Psoas muscle (tissue), 7 donors: ENCODE measurements at regions not wholly inside any gene's neighbourhood (a gene's known extent, or its start where the extent isn't known, plus 50 kb on each side); places are given as distances from the start of the nearest gene placed in this dataset.

ENCODE experiments used
- ATAC-seq, 4 donors: fragments of 200-7000 bp; cut with Tn5 transposase; one replicate each; pipeline ENCODE4 v1.9.1; 2020; ENCODE audit warnings: moderate library complexity in 3 of 4, mild to moderate bottlenecking in 2 of 4
- DNase-seq, 2 donors: peaks; one replicate each; pipeline ENCODE4 v3.0.0-alpha.2; 2020
- H3K27ac ChIP-seq: fragments of 200-600 bp; one replicate; pipeline ENCODE4 v1.8.0; 2022
- H3K27me3 ChIP-seq, 3 donors: fragments of 200-600 bp in 1 of 3; one replicate each; pipeline versions ENCODE4 v1.6.1 to v1.8.0; 2013 to 2022; ENCODE audit warnings: low read length in 2 of 3, mild to moderate bottlenecking in 2 of 3, moderate library complexity in 1 of 3; ENCODE audit not compliant: insufficient read depth in 3 of 3
- H3K36me3 ChIP-seq, 2 donors: fragments of 200-600 bp in 1 of 2; one replicate each; pipeline versions ENCODE4 v1.6.1 to v1.8.0; 2013 to 2022; ENCODE audit warnings: low read depth in 1 of 2, mild to moderate bottlenecking in 1 of 2, moderate library complexity in 1 of 2; ENCODE audit not compliant: insufficient read depth in 1 of 2
- H3K4me1 ChIP-seq: fragments of 200-600 bp; one replicate; pipeline ENCODE4 v1.8.0; 2022
- H3K4me3 ChIP-seq: fragments of 200-600 bp; one replicate; pipeline ENCODE4 v1.8.0; 2022; ENCODE audit warnings: mild to moderate bottlenecking
- H3K9me3 ChIP-seq: fragments of 200-600 bp; one replicate; pipeline ENCODE4 v1.8.0; 2022
- WGBS, 3 donors: extraction: QIAGEN DNeasy Blood & Tissue Kit; methylation state at CpG; one replicate each; pipeline versions ENCODE4 v1.1.6 to v1.1.7; 2013; 5-methylcytosine and 5-hydroxymethylcytosine counted together
- intact Hi-C, 2 donors: fragments of 100-400 bp; cut with DNase I; formaldehyde crosslinking; loops; one replicate each; pipeline versions ENCODE4 v1.11.0 to v1.14.2; 2022
- TF ChIP-seq, protein P1 (sequence below): fragments of 200-600 bp; IDR thresholded peaks from one replicate; pipeline ENCODE4 v1.8.0; 2022; ENCODE audit warnings: antibody characterized with exemption
- donor health status: healthy with polysubstance abuse.
- donor health status: DM: no; HTN: no; CAD: no; lungs with moderate emphysema.
- donor health status: Bipolar disorder and iron deficiency.
- donor health status: healthy.
- donor health status: DM: yes; HTN: yes; CAD: no.
- donor health status: DM: no; HTN: no; CAD: no.
- donor health status: DM: yes; HTN: yes; CAD: no.

GRCh38 chr14:71383510-71383909 lies 476.3 kb downstream of the PCNX1 start:
- H3K27ac ChIP-seq, result no peak overlapping the region
- no peaks in the 10 kb centered on the region for H3K36me3 ChIP-seq
- no peaks in the 10 kb centered on the region for H3K27me3 ChIP-seq
- TF ChIP-seq, protein P1, sequence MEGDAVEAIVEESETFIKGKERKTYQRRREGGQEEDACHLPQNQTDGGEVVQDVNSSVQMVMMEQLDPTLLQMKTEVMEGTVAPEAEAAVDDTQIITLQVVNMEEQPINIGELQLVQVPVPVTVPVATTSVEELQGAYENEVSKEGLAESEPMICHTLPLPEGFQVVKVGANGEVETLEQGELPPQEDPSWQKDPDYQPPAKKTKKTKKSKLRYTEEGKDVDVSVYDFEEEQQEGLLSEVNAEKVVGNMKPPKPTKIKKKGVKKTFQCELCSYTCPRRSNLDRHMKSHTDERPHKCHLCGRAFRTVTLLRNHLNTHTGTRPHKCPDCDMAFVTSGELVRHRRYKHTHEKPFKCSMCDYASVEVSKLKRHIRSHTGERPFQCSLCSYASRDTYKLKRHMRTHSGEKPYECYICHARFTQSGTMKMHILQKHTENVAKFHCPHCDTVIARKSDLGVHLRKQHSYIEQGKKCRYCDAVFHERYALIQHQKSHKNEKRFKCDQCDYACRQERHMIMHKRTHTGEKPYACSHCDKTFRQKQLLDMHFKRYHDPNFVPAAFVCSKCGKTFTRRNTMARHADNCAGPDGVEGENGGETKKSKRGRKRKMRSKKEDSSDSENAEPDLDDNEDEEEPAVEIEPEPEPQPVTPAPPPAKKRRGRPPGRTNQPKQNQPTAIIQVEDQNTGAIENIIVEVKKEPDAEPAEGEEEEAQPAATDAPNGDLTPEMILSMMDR, result no peak
- H3K4me3 ChIP-seq, result no peak overlapping the region
- 89 to 92% (median 89%) methylated on average over 2 of the region's 2 CpGs for WGBS, 3 donors
- H3K4me1 ChIP-seq, result no peaks in the 10 kb centered on the region
- intact Hi-C loops, result no loop called here
- DNase-seq (no peak), ATAC-seq (no peak)
- no peaks in the 10 kb centered on the region for H3K9me3 ChIP-seq

- H3K4me1 ChIP-seq, result no peaks in the 10 kb centered on the region
- 81 to 83% (median 83%) methylated on average over 10 of the region's 10 CpGs for WGBS, 3 donors
- ATAC-seq (no peak), DNase-seq (no peak)
- H3K4me3 ChIP-seq, result no peak overlapping the region
- intact Hi-C loops, result no loop called here
- H3K36me3 ChIP-seq, result no peaks in the 10 kb centered on the region
- TF ChIP-seq, protein P1, result no peak
- no peak overlapping the region for H3K27ac ChIP-seq
- H3K9me3 ChIP-seq, result no peaks in the 10 kb centered on the region
- H3K27me3 ChIP-seq, result no peaks in the 10 kb centered on the region
These were observed 477.0 kb downstream of the PCNX1 start for GRCh38 chr14:71384007-71384845.

DNA sequence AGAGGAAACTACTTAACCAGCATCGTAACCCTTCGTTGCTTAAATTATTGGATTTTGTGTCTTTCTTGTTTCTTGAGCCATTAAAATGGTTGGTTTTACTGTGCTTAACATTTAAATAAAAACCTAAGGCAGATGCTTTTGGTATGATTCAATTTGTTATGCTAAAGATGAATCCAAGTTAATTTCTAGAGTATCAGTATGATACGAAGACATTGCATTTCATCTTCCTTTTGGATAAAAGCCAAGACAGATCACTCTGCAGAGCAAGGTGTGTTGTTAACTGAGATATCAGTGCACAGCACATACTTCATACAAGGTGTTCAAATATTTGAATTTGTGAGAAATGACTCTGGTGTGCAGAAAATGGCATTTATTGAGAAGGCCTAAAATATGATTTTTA lies 480.5 kb downstream of the PCNX1 start:
- TF ChIP-seq, protein P1, result no peak
- 86 to 92% (median 88%) methylated on average over 3 of the region's 3 CpGs for WGBS, 3 donors
- Histone ChIP-seq H3K4me1 (no peaks in the 10 kb centered on the region), H3K27ac (no peak overlapping the region), H3K27me3 (no peaks in the 10 kb centered on the region), H3K36me3 (no peaks in the 10 kb centered on the region), H3K9me3 (no peaks in the 10 kb centered on the region), H3K4me3 (no peak overlapping the region)
- DNase-seq, result no peak
- no peak for ATAC-seq
- intact Hi-C loops, result no loop called here

- no peak for DNase-seq
- H3K27me3 ChIP-seq, result no peaks in the 10 kb centered on the region
- H3K27ac ChIP-seq, result no peak overlapping the region
- no peak for ATAC-seq
- intact Hi-C loops, result no loop called here
- TF ChIP-seq, protein P1, result no peak
- WGBS, 3 donors, result 61 to 69% (median 67%) methylated on average over 6 of the region's 6 CpGs
- no peaks in the 10 kb centered on the region for H3K4me1 ChIP-seq
- H3K36me3 ChIP-seq, result no peaks in the 10 kb centered on the region
- no peak overlapping the region for H3K4me3 ChIP-seq
- no peaks in the 10 kb centered on the region for H3K9me3 ChIP-seq
These were observed 481.1 kb downstream of the PCNX1 start for GRCh38 chr14:71388336-71388735.

DNA sequence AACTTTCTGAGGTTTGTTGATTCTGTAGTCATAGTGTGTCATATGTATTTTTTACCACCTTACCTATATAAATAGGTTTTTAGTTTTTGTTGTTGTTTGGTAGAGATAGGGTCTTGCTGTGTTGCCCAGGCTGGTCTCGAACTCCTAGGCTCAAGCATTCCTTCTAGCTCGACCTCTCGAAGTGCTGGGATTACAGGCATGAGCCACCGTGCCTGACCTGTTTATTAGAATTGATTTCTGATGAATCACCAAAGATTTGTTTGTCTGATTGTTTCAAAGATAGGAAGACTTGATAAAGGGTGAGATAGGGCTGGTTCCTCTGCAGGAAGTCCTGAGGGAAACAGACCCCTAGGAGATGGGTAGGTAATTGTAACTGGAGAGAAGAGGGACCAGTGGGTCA lies 481.6 kb downstream of the PCNX1 start:
- no peaks in the 10 kb centered on the region for H3K4me1 ChIP-seq
- no peaks in the 10 kb centered on the region for H3K36me3 ChIP-seq
- H3K4me3 ChIP-seq, result no peak overlapping the region
- DNase-seq (no peak), ATAC-seq (no peak)
- H3K27ac ChIP-seq, result no peak overlapping the region
- intact Hi-C loops, result no loop called here
- 87 to 90% (median 89%) methylated on average over 4 of the region's 4 CpGs for WGBS, 3 donors
- no peaks in the 10 kb centered on the region for H3K9me3 ChIP-seq
- TF ChIP-seq, protein P1, result no peak
- no peaks in the 10 kb centered on the region for H3K27me3 ChIP-seq
